ENCODE measurements at regions not wholly inside any gene's neighbourhood (a gene's known extent, or its start where the extent isn't known, plus 50 kb on each side); places are given as distances from the start of the nearest gene placed in this dataset.

DNA sequence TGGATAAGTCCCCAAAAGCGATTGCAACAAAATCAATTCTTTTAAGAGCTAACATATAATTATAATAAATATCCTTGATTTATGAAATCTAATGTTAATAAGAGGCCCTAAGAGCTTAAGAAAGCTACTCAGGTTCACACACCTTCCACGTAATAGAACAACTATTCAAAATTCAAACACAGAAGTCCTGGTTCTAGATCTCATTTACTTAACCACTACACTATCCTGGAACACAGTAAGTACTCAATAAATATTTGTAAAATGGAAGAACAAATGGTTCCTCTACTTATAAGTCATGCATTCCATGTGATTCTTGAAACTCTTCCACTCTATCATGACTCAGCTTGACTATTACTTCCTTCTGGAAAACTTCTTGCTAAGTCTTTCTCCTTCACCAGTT is 268.2 kb downstream of the FAM181B start:
- Histone ChIP-seq H3K9me3 (ENCODE audit: control insufficient read depth in 4 of 4, low read length in 3 of 4) (no peaks in the 10 kb centered on the region), H3K27ac (ENCODE audit: low read depth in 1 of 2, low read length in 2 of 2) (no peak overlapping the region), H3K36me3 (ENCODE audit: control insufficient read depth in 4 of 4, insufficient read depth in 3 of 4, low read depth in 1 of 4, low read length in 3 of 4) (no peaks in the 10 kb centered on the region), H3K4me3 (ENCODE audit: low read depth in 1 of 3, low read length in 3 of 3) (no peak overlapping the region), H3K9ac (ENCODE audit: low read depth in 1 of 2, low read length in 2 of 2) (no peak overlapping the region), H3K4me1 (ENCODE audit: control insufficient read depth in 4 of 4, insufficient read depth in 4 of 4, low read length in 3 of 4) (no peaks in the 10 kb centered on the region), H3K27me3 (ENCODE audit: control insufficient read depth in 4 of 4, insufficient read depth in 4 of 4, low read length in 3 of 4) (no peaks in the 10 kb centered on the region)
- DNase-seq (ENCODE audit: low spot score), result no peak
- TF ChIP-seq YY1 (IDR thresholded peaks at IDR 0.05) (no peak), RXRA (IDR thresholded peaks at IDR 0.05) (no peak)
- WGBS, result 76% methylated on average over 2 of the region's 2 CpGs

DNA sequence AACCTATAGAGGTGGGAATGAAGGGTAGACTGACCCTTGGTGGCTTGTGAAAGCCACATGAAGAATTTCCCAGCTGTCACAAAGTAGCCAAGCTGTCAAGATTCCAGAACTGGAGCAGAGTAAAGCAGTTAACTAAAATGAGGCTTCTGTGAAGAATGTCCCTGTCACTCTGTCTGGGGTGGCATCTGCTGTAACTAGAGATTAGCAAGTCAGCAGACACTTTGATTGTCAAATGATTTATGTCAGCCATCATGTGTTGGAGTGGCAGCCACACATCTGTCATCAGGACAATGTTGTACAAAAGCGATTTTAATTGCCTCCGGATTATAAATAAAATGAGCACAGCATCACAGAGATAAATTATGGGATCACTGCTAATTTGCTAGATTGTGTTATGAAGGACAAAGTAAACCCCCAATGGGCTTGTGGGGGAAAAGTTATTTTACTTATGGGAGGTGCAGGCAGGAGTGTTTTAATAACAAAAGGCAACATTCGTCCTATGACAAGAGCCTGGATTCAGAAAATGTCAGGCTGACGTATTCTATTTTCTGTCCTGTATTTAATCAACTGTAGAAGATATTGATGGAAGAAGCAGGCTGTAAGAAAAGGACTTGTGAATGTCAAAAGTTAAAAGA is 270.9 kb downstream of the FAM181B start:
- no peaks in the 10 kb centered on the region for H3K36me3 ChIP-seq (ENCODE audit: control insufficient read depth in 4 of 4, insufficient read depth in 3 of 4, low read depth in 1 of 4, low read length in 3 of 4)
- no peak overlapping the region for H3K4me3 ChIP-seq (ENCODE audit: low read depth in 1 of 3, low read length in 3 of 3)
- H3K4me1 ChIP-seq (ENCODE audit: control insufficient read depth in 4 of 4, insufficient read depth in 4 of 4, low read length in 3 of 4), result no peaks in the 10 kb centered on the region
- H3K27me3 ChIP-seq (ENCODE audit: control insufficient read depth in 4 of 4, insufficient read depth in 4 of 4, low read length in 3 of 4), result no peaks in the 10 kb centered on the region
- no peak for DNase-seq (ENCODE audit: low spot score)
- 81% methylated on average over 4 of the region's 4 CpGs for WGBS
- no peak overlapping the region for H3K9ac ChIP-seq (ENCODE audit: low read depth in 1 of 2, low read length in 2 of 2)
- TF ChIP-seq EGR1 (IDR thresholded peaks at IDR 0.05; ENCODE audit: low read depth in 2 of 2) (no peak), HNF4G (IDR thresholded peaks at IDR 0.05) (no peak), TAF1 (conservative IDR thresholded peaks at IDR 0.05) (no peak), SP1 (IDR thresholded peaks at IDR 0.05) (no peak), NR2F2 (IDR thresholded peaks at IDR 0.05) (no peak), JUND (IDR thresholded peaks at IDR 0.05) (no peak), FOXA2 (IDR thresholded peaks at IDR 0.05) (no peak), YY1 (IDR thresholded peaks at IDR 0.05) (no peak), RAD21 (IDR thresholded peaks at IDR 0.05) (no peak), FOXA1 (IDR thresholded peaks at IDR 0.05) (no peak), HNF4A (conservative IDR thresholded peaks at IDR 0.05) (no peak), GABPA (IDR thresholded peaks at IDR 0.05 in 1 of 2, conservative IDR thresholded peaks at IDR 0.05 in 1 of 2) (no peak), RXRA (IDR thresholded peaks at IDR 0.05) (no peak)
- TF ChIP-seq, protein P1, sequence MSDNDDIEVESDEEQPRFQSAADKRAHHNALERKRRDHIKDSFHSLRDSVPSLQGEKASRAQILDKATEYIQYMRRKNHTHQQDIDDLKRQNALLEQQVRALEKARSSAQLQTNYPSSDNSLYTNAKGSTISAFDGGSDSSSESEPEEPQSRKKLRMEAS (IDR thresholded peaks at IDR 0.05), result no peak
- TF ChIP-seq, protein P2, sequence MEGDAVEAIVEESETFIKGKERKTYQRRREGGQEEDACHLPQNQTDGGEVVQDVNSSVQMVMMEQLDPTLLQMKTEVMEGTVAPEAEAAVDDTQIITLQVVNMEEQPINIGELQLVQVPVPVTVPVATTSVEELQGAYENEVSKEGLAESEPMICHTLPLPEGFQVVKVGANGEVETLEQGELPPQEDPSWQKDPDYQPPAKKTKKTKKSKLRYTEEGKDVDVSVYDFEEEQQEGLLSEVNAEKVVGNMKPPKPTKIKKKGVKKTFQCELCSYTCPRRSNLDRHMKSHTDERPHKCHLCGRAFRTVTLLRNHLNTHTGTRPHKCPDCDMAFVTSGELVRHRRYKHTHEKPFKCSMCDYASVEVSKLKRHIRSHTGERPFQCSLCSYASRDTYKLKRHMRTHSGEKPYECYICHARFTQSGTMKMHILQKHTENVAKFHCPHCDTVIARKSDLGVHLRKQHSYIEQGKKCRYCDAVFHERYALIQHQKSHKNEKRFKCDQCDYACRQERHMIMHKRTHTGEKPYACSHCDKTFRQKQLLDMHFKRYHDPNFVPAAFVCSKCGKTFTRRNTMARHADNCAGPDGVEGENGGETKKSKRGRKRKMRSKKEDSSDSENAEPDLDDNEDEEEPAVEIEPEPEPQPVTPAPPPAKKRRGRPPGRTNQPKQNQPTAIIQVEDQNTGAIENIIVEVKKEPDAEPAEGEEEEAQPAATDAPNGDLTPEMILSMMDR (IDR thresholded peaks at IDR 0.05; ENCODE audit: low read depth, low read length, missing input control), result no peak
- TF ChIP-seq, protein P3, sequence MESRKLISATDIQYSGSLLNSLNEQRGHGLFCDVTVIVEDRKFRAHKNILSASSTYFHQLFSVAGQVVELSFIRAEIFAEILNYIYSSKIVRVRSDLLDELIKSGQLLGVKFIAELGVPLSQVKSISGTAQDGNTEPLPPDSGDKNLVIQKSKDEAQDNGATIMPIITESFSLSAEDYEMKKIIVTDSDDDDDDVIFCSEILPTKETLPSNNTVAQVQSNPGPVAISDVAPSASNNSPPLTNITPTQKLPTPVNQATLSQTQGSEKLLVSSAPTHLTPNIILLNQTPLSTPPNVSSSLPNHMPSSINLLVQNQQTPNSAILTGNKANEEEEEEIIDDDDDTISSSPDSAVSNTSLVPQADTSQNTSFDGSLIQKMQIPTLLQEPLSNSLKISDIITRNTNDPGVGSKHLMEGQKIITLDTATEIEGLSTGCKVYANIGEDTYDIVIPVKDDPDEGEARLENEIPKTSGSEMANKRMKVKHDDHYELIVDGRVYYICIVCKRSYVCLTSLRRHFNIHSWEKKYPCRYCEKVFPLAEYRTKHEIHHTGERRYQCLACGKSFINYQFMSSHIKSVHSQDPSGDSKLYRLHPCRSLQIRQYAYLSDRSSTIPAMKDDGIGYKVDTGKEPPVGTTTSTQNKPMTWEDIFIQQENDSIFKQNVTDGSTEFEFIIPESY (IDR thresholded peaks at IDR 0.05), result no peak
- TF ChIP-seq, protein P4, sequence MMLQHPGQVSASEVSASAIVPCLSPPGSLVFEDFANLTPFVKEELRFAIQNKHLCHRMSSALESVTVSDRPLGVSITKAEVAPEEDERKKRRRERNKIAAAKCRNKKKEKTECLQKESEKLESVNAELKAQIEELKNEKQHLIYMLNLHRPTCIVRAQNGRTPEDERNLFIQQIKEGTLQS (IDR thresholded peaks at IDR 0.05), result no peak
- TF ChIP-seq, protein P5, sequence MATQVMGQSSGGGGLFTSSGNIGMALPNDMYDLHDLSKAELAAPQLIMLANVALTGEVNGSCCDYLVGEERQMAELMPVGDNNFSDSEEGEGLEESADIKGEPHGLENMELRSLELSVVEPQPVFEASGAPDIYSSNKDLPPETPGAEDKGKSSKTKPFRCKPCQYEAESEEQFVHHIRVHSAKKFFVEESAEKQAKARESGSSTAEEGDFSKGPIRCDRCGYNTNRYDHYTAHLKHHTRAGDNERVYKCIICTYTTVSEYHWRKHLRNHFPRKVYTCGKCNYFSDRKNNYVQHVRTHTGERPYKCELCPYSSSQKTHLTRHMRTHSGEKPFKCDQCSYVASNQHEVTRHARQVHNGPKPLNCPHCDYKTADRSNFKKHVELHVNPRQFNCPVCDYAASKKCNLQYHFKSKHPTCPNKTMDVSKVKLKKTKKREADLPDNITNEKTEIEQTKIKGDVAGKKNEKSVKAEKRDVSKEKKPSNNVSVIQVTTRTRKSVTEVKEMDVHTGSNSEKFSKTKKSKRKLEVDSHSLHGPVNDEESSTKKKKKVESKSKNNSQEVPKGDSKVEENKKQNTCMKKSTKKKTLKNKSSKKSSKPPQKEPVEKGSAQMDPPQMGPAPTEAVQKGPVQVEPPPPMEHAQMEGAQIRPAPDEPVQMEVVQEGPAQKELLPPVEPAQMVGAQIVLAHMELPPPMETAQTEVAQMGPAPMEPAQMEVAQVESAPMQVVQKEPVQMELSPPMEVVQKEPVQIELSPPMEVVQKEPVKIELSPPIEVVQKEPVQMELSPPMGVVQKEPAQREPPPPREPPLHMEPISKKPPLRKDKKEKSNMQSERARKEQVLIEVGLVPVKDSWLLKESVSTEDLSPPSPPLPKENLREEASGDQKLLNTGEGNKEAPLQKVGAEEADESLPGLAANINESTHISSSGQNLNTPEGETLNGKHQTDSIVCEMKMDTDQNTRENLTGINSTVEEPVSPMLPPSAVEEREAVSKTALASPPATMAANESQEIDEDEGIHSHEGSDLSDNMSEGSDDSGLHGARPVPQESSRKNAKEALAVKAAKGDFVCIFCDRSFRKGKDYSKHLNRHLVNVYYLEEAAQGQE (IDR thresholded peaks at IDR 0.05), result no peak
- no peaks in the 10 kb centered on the region for H3K9me3 ChIP-seq (ENCODE audit: control insufficient read depth in 4 of 4, low read length in 3 of 4)
- H3K27ac ChIP-seq (ENCODE audit: low read depth in 1 of 2, low read length in 2 of 2), result no peak overlapping the region

Data from liver (tissue), 8 donors.